ENCODE measurements at regions not wholly inside any gene's neighbourhood (a gene's known extent, or its start where the extent isn't known, plus 50 kb on each side); places are given as distances from the start of the nearest gene placed in this dataset.

DNA sequence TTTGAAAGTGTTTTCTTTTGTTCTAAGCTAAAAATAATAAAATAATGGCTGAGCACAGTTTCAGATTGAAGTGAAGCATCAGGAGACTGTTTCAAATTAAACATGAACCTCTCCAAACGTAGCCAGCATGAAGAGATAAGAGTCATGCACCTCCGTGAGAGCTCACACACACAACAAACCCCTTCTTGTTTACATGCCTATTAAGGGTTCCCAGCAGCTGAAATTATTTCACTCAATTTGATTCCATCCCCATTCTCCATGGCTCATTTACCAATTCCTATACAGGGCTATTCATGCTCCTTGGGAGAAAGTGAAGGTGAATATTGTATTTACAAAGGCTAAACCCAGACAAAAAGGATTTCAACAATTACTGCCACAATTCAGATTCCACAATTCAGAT is 954.1 kb upstream of the INTU start:
- H3K36me3 Mint-ChIP-seq: no peaks in the 10 kb centered on the region
- ChIA-PET CTCF (no interaction called here), POLR2A (no interaction called here)
- TF ChIP-seq ESRRA (CRISPR knock-in tag; IDR thresholded peaks at IDR 0.05; ENCODE audit: borderline replicate concordance) (no peak), CDX4 (CRISPR knock-in tag; IDR thresholded peaks at IDR 0.05; ENCODE audit: borderline replicate concordance) (no peak), MYBL2 (CRISPR knock-in tag; IDR thresholded peaks at IDR 0.05) (no peak), RORB (CRISPR knock-in tag; IDR thresholded peaks at IDR 0.05) (no peak), GABPB1 (CRISPR knock-in tag; IDR thresholded peaks at IDR 0.05) (no peak), ZMAT4 (CRISPR knock-in tag; IDR thresholded peaks at IDR 0.05) (no peak), ATF6 (CRISPR knock-in tag; IDR thresholded peaks at IDR 0.05) (no peak), ATF1 (CRISPR knock-in tag; IDR thresholded peaks at IDR 0.05) (no peak), GRHL2 (CRISPR knock-in tag; IDR thresholded peaks at IDR 0.05; ENCODE audit: insufficient replicate concordance, severe bottlenecking) (no peak), ATF2 (CRISPR knock-in tag; IDR thresholded peaks at IDR 0.05; ENCODE audit: borderline replicate concordance, low read depth) (no peak), ZNF232 (CRISPR knock-in tag; IDR thresholded peaks at IDR 0.05) (no peak), PRDM15 (CRISPR knock-in tag; IDR thresholded peaks at IDR 0.05) (no peak), HMGXB4 (CRISPR knock-in tag; IDR thresholded peaks at IDR 0.05) (no peak), MXD4 (CRISPR knock-in tag; IDR thresholded peaks at IDR 0.05; ENCODE audit: borderline replicate concordance) (no peak), CREM (CRISPR knock-in tag; IDR thresholded peaks at IDR 0.05) (no peak)
- DNase-seq (ENCODE audit: low spot score) (no peak), ATAC-seq (no peak)
- H3K4me3 Mint-ChIP-seq: no peak overlapping the region
- H3K4me1 Mint-ChIP-seq: peaks cover 4% of the 10 kb centered on the region
- no peak overlapping the region for H3K27ac Mint-ChIP-seq
- H3K9me3 Mint-ChIP-seq: peaks cover 7% of the 10 kb centered on the region
- H3K27me3 Mint-ChIP-seq (ENCODE audit: low read depth): no peaks in the 10 kb centered on the region

- ChIA-PET POLR2A (no interaction called here), CTCF (no interaction called here)
- H3K27ac Mint-ChIP-seq: no peak overlapping the region
- ATAC-seq (no peak), DNase-seq (ENCODE audit: low spot score) (no peak)
- no peaks in the 10 kb centered on the region for H3K4me1 Mint-ChIP-seq
- no peaks in the 10 kb centered on the region for H3K27me3 Mint-ChIP-seq (ENCODE audit: low read depth)
- H3K4me3 Mint-ChIP-seq: no peak overlapping the region
- 0 out of 2 replicates have a peak, but pooled peaks cover 3% of the 10 kb centered on the region for H3K9me3 Mint-ChIP-seq
- no peaks in the 10 kb centered on the region for H3K36me3 Mint-ChIP-seq
- no peak for TF ChIP-seq RELA (CRISPR knock-in tag; IDR thresholded peaks at IDR 0.05; ENCODE audit: borderline replicate concordance)
- TF ChIP-seq ZNF396 (CRISPR knock-in tag; IDR thresholded peaks at IDR 0.05; ENCODE audit: borderline replicate concordance): no peak
- TF ChIP-seq ZSCAN18 (CRISPR knock-in tag; IDR thresholded peaks at IDR 0.05): no peak
- no peak for TF ChIP-seq GTF2I (CRISPR knock-in tag; conservative IDR thresholded peaks at IDR 0.05)
- no peak for TF ChIP-seq RORB (CRISPR knock-in tag; IDR thresholded peaks at IDR 0.05)
- no peak for TF ChIP-seq E2F4 (CRISPR knock-in tag; IDR thresholded peaks at IDR 0.05; ENCODE audit: borderline replicate concordance, low read depth)
- no peak for TF ChIP-seq E2F1 (CRISPR knock-in tag; IDR thresholded peaks at IDR 0.05)
- no peak for TF ChIP-seq ZNF219 (CRISPR knock-in tag; IDR thresholded peaks at IDR 0.05; ENCODE audit: borderline replicate concordance)
Measured at GRCh38 chr4:126679303-126679702, 953.5 kb upstream of the INTU start.
